ENCODE measurements at regions not wholly inside any gene's neighbourhood (a gene's known extent, or its start where the extent isn't known, plus 50 kb on each side); places are given as distances from the start of the nearest gene placed in this dataset.

- no peak overlapping the region for H3K4me2 ChIP-seq (replicated peaks; ENCODE audit: extremely low read depth, low read length, poor library complexity, severe bottlenecking)
- H3K27me3 Mint-ChIP-seq (ENCODE audit: low read depth in 3 of 3) = no peaks in the 10 kb centered on the region
- no peak overlapping the region for H3K4me3 Mint-ChIP-seq
Measured at GRCh38 chr18:27763936-27764335, 413.0 kb downstream of the CDH2 start.

GRCh38 chr18:27763341-27763740 lies 413.6 kb downstream of the CDH2 start:
- H2AFZ ChIP-seq (ENCODE audit: insufficient read depth, low read depth, low read length, poor library complexity, severe bottlenecking) = no peak overlapping the region
- no peak for DNase-seq
- Mint-ChIP-seq H3K36me3 (no peaks in the 10 kb centered on the region), H3K4me3 (no peak overlapping the region), H3K27ac (no peak overlapping the region), H3K9me3 (peaks cover 0 to 6% (median 0%) of the 10 kb centered on the region in 7 donors), H3K27me3 (ENCODE audit: low read depth in 3 of 3) (peaks cover 0 to 1% (median 0%) of the 10 kb centered on the region in 3 donors), H3K4me1 (no peaks in the 10 kb centered on the region)
- H3K4me3 ChIP-seq (replicated peaks in 1 of 3; ENCODE audit: low read depth in 2 of 3, low read length in 3 of 3) = no peak overlapping the region
- no peaks in the 10 kb centered on the region for H3K4me1 ChIP-seq (ENCODE audit: control insufficient read depth in 1 of 2, insufficient read depth in 2 of 2, low read length in 2 of 2)
- no peak for TF ChIP-seq CTCF (IDR thresholded peaks at IDR 0.05)
- H3K4me2 ChIP-seq (replicated peaks; ENCODE audit: extremely low read depth, low read length, poor library complexity, severe bottlenecking) = no peak overlapping the region
- H3K27me3 ChIP-seq (ENCODE audit: control insufficient read depth in 2 of 2, insufficient read depth in 2 of 2, low read length in 2 of 2) = no peaks in the 10 kb centered on the region
- H3K9ac ChIP-seq (ENCODE audit: insufficient read depth, low read length, poor library complexity, severe bottlenecking) = no peak overlapping the region
- no peaks in the 10 kb centered on the region for H3K79me2 ChIP-seq (ENCODE audit: insufficient read depth, low read length)
- intact Hi-C loops (cut with micrococcal nuclease) = no loop called here
- H3K36me3 ChIP-seq (replicated peaks in 1 of 2; ENCODE audit: control insufficient read depth in 1 of 2, insufficient read depth in 2 of 2, low read length in 2 of 2) = no peaks in the 10 kb centered on the region
- no peaks in the 10 kb centered on the region for H3K9me3 ChIP-seq (replicated peaks in 1 of 2; ENCODE audit: control insufficient read depth in 1 of 2, insufficient read depth in 1 of 2, low read length in 2 of 2)
- H3K27ac ChIP-seq (ENCODE audit: low read depth in 1 of 2, low read length in 2 of 2) = no peak overlapping the region
- H4K20me1 ChIP-seq (ENCODE audit: insufficient read depth, low read length) = no peaks in the 10 kb centered on the region

More at GRCh38 chr18:27763936-27764335, 413.0 kb downstream of the CDH2 start:
- Histone ChIP-seq H3K27me3 (ENCODE audit: control insufficient read depth in 2 of 2, insufficient read depth in 2 of 2, low read length in 2 of 2) (no peaks in the 10 kb centered on the region), H3K9me3 (replicated peaks in 1 of 2; ENCODE audit: control insufficient read depth in 1 of 2, insufficient read depth in 1 of 2, low read length in 2 of 2) (no peaks in the 10 kb centered on the region), H3K9ac (ENCODE audit: insufficient read depth, low read length, poor library complexity, severe bottlenecking) (no peak overlapping the region), H3K27ac (ENCODE audit: low read depth in 1 of 2, low read length in 2 of 2) (no peak overlapping the region), H3K4me1 (ENCODE audit: control insufficient read depth in 1 of 2, insufficient read depth in 2 of 2, low read length in 2 of 2) (no peaks in the 10 kb centered on the region), H3K79me2 (ENCODE audit: insufficient read depth, low read length) (no peaks in the 10 kb centered on the region), H2AFZ (ENCODE audit: insufficient read depth, low read depth, low read length, poor library complexity, severe bottlenecking) (no peak overlapping the region), H3K36me3 (replicated peaks in 1 of 2; ENCODE audit: control insufficient read depth in 1 of 2, insufficient read depth in 2 of 2, low read length in 2 of 2) (no peaks in the 10 kb centered on the region), H4K20me1 (ENCODE audit: insufficient read depth, low read length) (no peaks in the 10 kb centered on the region), H3K4me3 (replicated peaks in 1 of 3; ENCODE audit: low read depth in 2 of 3, low read length in 3 of 3) (no peak overlapping the region)
- H3K9me3 Mint-ChIP-seq = peaks cover 0 to 6% (median 0%) of the 10 kb centered on the region in 7 donors
- no peak overlapping the region for H3K27ac Mint-ChIP-seq
- WGBS (ENCODE audit: insufficient coverage) = no CpG with 5 or more reads among the region's 1 CpG
- intact Hi-C loops (cut with micrococcal nuclease) = no loop called here
- no peaks in the 10 kb centered on the region for H3K4me1 Mint-ChIP-seq
- H3K36me3 Mint-ChIP-seq = no peaks in the 10 kb centered on the region
- no peak for TF ChIP-seq CTCF (IDR thresholded peaks at IDR 0.05)
- no peak for DNase-seq
